ENCODE measurements at regions not wholly inside any gene's neighbourhood (a gene's known extent, or its start where the extent isn't known, plus 50 kb on each side); places are given as distances from the start of the nearest gene placed in this dataset.

GRCh38 chr13:107778094-107778493, 437.2 kb downstream of the LIG4 start:
- no peak overlapping the region for H4K8ac ChIP-seq (replicated peaks; ENCODE audit: insufficient read length, low read depth, low read length)
- H2BK12ac ChIP-seq (ENCODE audit: insufficient read length, low read depth, low read length) = no peak overlapping the region
- H3K9me3 ChIP-seq (ENCODE audit: control insufficient read depth, low read depth, low read length) = no peaks in the 10 kb centered on the region
- H2BK20ac ChIP-seq (ENCODE audit: low read depth, low read length, poor library complexity, severe bottlenecking) = no peak overlapping the region
- no peak overlapping the region for H3K14ac ChIP-seq (ENCODE audit: insufficient read depth, low read length)
- no peaks in the 10 kb centered on the region for H3K23me2 ChIP-seq (ENCODE audit: insufficient read length, low read depth, low read length, poor library complexity, severe bottlenecking)
- H3K4me3 Mint-ChIP-seq = no peak overlapping the region
- H3K27ac Mint-ChIP-seq = no peak overlapping the region
- H3K4me2 ChIP-seq (ENCODE audit: insufficient read depth, insufficient read length, low read length) = no peak overlapping the region
- H2BK120ac ChIP-seq (ENCODE audit: low read depth, low read length, poor library complexity, severe bottlenecking) = no peak overlapping the region
- no peak overlapping the region for H2AK5ac ChIP-seq (ENCODE audit: insufficient read length, low read length)
- DNase-seq = no peak
- peaks cover 4 to 9% of the 10 kb centered on the region in 2 experiments; a peak in 4 of 5 replicates for H3K9me3 Mint-ChIP-seq
- no peaks in the 10 kb centered on the region for H3K27me3 Mint-ChIP-seq (ENCODE audit: low read depth)
- H3K23ac ChIP-seq (ENCODE audit: insufficient read length, low read depth, low read length) = no peak overlapping the region
- peaks cover 4 to 8% of the 10 kb centered on the region in 2 experiments; a peak in 2 of 4 replicates for H3K4me1 Mint-ChIP-seq
- no peaks in the 10 kb centered on the region; the same call in 1 of the 2 replicates for H3K79me2 ChIP-seq (ENCODE audit: insufficient read depth, low read length)
- H2BK15ac ChIP-seq (ENCODE audit: low read depth, low read length) = no peak overlapping the region
- H3K79me1 ChIP-seq (ENCODE audit: insufficient read depth, low read depth, low read length, poor library complexity, severe bottlenecking) = no peaks in the 10 kb centered on the region
- H4K91ac ChIP-seq (ENCODE audit: insufficient read length, low read depth, low read length) = no peak overlapping the region
- H2BK5ac ChIP-seq (ENCODE audit: insufficient read length, low read length) = no peak overlapping the region
- H3K56ac ChIP-seq (ENCODE audit: insufficient read length, low read depth, low read length) = no peak overlapping the region
- TF ChIP-seq, protein P1, sequence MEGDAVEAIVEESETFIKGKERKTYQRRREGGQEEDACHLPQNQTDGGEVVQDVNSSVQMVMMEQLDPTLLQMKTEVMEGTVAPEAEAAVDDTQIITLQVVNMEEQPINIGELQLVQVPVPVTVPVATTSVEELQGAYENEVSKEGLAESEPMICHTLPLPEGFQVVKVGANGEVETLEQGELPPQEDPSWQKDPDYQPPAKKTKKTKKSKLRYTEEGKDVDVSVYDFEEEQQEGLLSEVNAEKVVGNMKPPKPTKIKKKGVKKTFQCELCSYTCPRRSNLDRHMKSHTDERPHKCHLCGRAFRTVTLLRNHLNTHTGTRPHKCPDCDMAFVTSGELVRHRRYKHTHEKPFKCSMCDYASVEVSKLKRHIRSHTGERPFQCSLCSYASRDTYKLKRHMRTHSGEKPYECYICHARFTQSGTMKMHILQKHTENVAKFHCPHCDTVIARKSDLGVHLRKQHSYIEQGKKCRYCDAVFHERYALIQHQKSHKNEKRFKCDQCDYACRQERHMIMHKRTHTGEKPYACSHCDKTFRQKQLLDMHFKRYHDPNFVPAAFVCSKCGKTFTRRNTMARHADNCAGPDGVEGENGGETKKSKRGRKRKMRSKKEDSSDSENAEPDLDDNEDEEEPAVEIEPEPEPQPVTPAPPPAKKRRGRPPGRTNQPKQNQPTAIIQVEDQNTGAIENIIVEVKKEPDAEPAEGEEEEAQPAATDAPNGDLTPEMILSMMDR (conservative IDR thresholded peaks at IDR 0.05) = no peak
- H3K36me3 Mint-ChIP-seq (ENCODE audit: insufficient read depth in 1 of 3, low read depth in 3 of 3) = peaks cover 3 to 9% (median 8%) of the 10 kb centered on the region in 3 experiments; a peak in 5 of 7 replicates
- no peak overlapping the region for H3K9ac ChIP-seq (ENCODE audit: extremely low read depth, insufficient read length, low read length)
- no peak overlapping the region for H3T11ph ChIP-seq (ENCODE audit: low read length)
- H2AFZ ChIP-seq (ENCODE audit: low read length) = no peak overlapping the region
- no peak overlapping the region for H3K27ac ChIP-seq (ENCODE audit: insufficient read length, low read depth, low read length)
- H3K27me3 ChIP-seq (ENCODE audit: insufficient read depth, low read length) = no peaks in the 10 kb centered on the region
- H3K18ac ChIP-seq (ENCODE audit: insufficient read length, low read depth, low read length) = no peak overlapping the region
- WGBS (ENCODE audit: extremely low coverage, insufficient read length, low lambda C conversion rate) = no CpG with 5 or more reads among the region's 1 CpG
- H3K4me1 ChIP-seq (ENCODE audit: insufficient read depth, low read length) = no peaks in the 10 kb centered on the region
- no peak overlapping the region for H3K4ac ChIP-seq (ENCODE audit: low read depth, low read length)
- H4K20me1 ChIP-seq (ENCODE audit: control insufficient read depth, insufficient read depth, insufficient read length) = no peaks in the 10 kb centered on the region
- no peak overlapping the region for H4K5ac ChIP-seq (ENCODE audit: insufficient read length, low read depth, low read length)

Measured in H9 (cell line).